GM10248 (cell line): ENCODE measurements at regions not wholly inside any gene's neighbourhood (a gene's known extent, or its start where the extent isn't known, plus 50 kb on each side); places are given as distances from the start of the nearest gene placed in this dataset.

Experiments used
- CTCF ChIA-PET: fragments of 300-600 bp; sonication (Branson Sonifier 250); formaldehyde crosslinking; extraction: SDS; loops from one replicate; lab custom pipeline; 2021; ENCODE audit warnings: antibody characterized with exemption; lab: Yijun Ruan, JAX
- POLR2A ChIA-PET: fragments of 350-650 bp; sonication (Branson Sonifier 250); formaldehyde crosslinking; extraction: SDS; loops from one replicate; lab custom pipeline; 2020; ENCODE audit warnings: antibody characterized with exemption; lab: Yijun Ruan, JAX
- DNase-seq: peaks from one replicate; pipeline ENCODE4 v3.0.0; 2012; ENCODE audit errors: extremely low spot score
- CTCF ChIP-seq: IDR thresholded peaks from 2 replicates; pipeline ENCODE4 v1.5.1; 2012; ENCODE audit warnings: mild to moderate bottlenecking, low read depth; ENCODE audit errors: extremely low read depth, missing control alignments, control extremely low read depth

GRCh38 chr2:28694364-28694763 lies 57.3 kb upstream of the PPP1CB start:
- no peak for DNase-seq
- TF ChIP-seq CTCF = no peak
- CTCF ChIA-PET = interaction anchor here (1.0 to 1.8 kb wide), 3 partner anchors 14 to 154 kb away, joined by 4 to 7 read pairs (median 7); no protein-coding TSS in a partner anchor
- POLR2A ChIA-PET = interaction anchor here (0.7 kb wide), 1 partner anchor 14 kb away, joined by 3 read pairs; no protein-coding TSS in a partner anchor

- POLR2A ChIA-PET = no interaction called here
- TF ChIP-seq CTCF = no peak
- CTCF ChIA-PET = interaction anchor here (1.7 to 1.8 kb wide), 2 partner anchors 14 to 101 kb away, joined by 7 read pairs; no protein-coding TSS in a partner anchor
- no peak for DNase-seq
These were observed 56.4 kb upstream of the PPP1CB start for GRCh38 chr2:28695245-28695647.

- DNase-seq = no peak
- ChIA-PET POLR2A (interaction anchor here (0.6 kb wide), 1 partner anchor 157 kb away, joined by 3 read pairs; no protein-coding TSS in a partner anchor), CTCF (interaction anchor here (0.8 to 2.3 kb wide), 2 partner anchors 9 to 102 kb away, joined by 3 to 8 read pairs; no protein-coding TSS in a partner anchor)
- no peak for TF ChIP-seq CTCF
These were observed 55.4 kb upstream of the PPP1CB start for GRCh38 chr2:28696261-28696660.

GRCh38 chr2:28697602-28698149 lies 54.0 kb upstream of the PPP1CB start:
- POLR2A ChIA-PET = no interaction called here
- DNase-seq = no peak
- CTCF ChIA-PET = interaction anchor here (1.2 to 2.3 kb wide), 5 partner anchors 9 to 103 kb away, joined by 3 to 8 read pairs (median 5); no protein-coding TSS in a partner anchor
- no peak for TF ChIP-seq CTCF

GRCh38 chr2:28698545-28698944 lies 53.1 kb upstream of the PPP1CB start:
- POLR2A ChIA-PET = no interaction called here
- no peak for DNase-seq
- CTCF ChIA-PET = interaction anchor here (0.9 to 2.0 kb wide), 5 partner anchors 9 to 104 kb away, joined by 3 to 6 read pairs (median 5); no protein-coding TSS in a partner anchor
- TF ChIP-seq CTCF = no peak
